T-helper 1 cell treated with Interleukin-12 subunit alpha and Interleukin-12 subunit beta and Interleukin-4 antibody, amounts not matched to agents 30 μg/mL and 1 μg/mL, for 36 hours (primary cell): ENCODE measurements at regions not wholly inside any gene's neighbourhood (a gene's known extent, or its start where the extent isn't known, plus 50 kb on each side); places are given as distances from the start of the nearest gene placed in this dataset.

ENCODE experiments used
- H3K27ac Mint-ChIP-seq: one replicate; pipeline ENCODE4 v1.8.0; 2021; ENCODE audit warnings: mild to moderate bottlenecking, mixed read lengths
- H3K27me3 Mint-ChIP-seq: one replicate; pipeline ENCODE4 v1.8.0; 2021; ENCODE audit warnings: low read depth, mixed read lengths
- H3K36me3 Mint-ChIP-seq: one replicate; pipeline ENCODE4 v1.8.0; 2021; ENCODE audit warnings: low read depth, mixed read lengths
- H3K4me1 Mint-ChIP-seq: one replicate; pipeline ENCODE4 v1.8.0; 2021; ENCODE audit warnings: low read depth, mixed read lengths
- H3K4me3 Mint-ChIP-seq: one replicate; pipeline ENCODE4 v1.8.0; 2021; ENCODE audit warnings: mild to moderate bottlenecking, moderate library complexity, mixed read lengths
- H3K9me3 Mint-ChIP-seq: one replicate; pipeline ENCODE4 v1.8.0; 2021; ENCODE audit warnings: mixed read lengths

DNA sequence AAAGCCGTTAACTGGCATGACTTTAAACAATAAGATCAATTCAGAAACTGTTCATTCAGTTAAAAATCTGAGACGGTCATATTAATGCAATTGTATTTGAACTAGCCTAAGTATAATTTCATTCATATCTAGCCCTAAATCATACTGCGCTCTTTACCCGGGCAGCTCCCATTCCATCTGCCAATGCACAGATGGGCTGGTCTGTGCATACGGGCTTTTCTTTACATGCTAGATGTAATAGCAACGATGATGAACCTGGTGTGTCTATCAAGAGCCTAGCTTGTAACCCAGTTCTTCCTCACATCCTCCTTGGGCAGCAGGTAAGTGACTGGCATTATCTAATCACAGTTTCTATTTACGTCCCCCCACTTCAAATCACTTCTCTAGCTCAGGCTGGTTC lies 631.5 kb upstream of the KLHL29 start:
- H3K4me1 Mint-ChIP-seq = no peaks in the 10 kb centered on the region
- H3K27ac Mint-ChIP-seq = no peak overlapping the region
- peaks cover 5% of the 10 kb centered on the region for H3K9me3 Mint-ChIP-seq
- no peaks in the 10 kb centered on the region for H3K27me3 Mint-ChIP-seq
- H3K36me3 Mint-ChIP-seq = no peaks in the 10 kb centered on the region
- H3K4me3 Mint-ChIP-seq = no peak overlapping the region

DNA sequence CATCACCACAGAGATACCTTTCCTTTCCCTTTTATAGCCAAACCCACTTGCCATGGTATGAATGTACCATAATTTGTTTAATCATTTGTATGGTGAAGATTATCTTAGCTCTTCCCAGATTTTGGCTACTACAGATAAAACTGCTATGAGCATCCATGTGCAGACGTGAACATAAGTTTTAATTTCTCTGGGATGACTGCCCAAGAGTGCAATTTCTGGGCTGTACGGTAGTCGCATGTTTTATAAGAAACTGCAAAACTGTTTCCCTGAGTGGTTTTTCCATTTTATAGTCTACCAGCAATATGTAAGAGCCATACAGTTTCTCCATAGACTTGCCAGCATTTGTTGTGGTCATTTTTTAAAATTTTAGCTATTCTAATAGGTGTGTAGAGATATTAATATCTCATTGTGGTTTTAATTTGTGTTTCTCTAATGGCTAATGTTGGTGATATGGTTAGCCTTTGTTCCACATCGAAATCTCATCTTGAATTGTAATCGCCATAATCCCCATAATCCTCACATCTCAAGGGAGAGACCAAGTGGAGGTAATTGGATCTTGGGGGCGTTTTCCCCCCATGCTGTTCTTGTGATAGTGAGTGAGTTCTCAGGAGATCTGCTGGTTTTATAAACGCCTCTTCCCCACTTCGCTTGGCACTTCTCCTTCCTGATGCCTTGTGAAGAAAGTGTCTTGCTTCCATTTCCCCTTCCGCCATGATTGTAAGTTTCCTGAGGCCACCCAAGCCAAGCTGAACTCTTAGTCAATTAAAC lies 628.5 kb upstream of the KLHL29 start:
- H3K4me3 Mint-ChIP-seq = no peak overlapping the region
- no peaks in the 10 kb centered on the region for H3K36me3 Mint-ChIP-seq
- H3K4me1 Mint-ChIP-seq = no peaks in the 10 kb centered on the region
- no peaks in the 10 kb centered on the region for H3K27me3 Mint-ChIP-seq
- H3K9me3 Mint-ChIP-seq = peaks cover 5% of the 10 kb centered on the region
- no peak overlapping the region for H3K27ac Mint-ChIP-seq

DNA sequence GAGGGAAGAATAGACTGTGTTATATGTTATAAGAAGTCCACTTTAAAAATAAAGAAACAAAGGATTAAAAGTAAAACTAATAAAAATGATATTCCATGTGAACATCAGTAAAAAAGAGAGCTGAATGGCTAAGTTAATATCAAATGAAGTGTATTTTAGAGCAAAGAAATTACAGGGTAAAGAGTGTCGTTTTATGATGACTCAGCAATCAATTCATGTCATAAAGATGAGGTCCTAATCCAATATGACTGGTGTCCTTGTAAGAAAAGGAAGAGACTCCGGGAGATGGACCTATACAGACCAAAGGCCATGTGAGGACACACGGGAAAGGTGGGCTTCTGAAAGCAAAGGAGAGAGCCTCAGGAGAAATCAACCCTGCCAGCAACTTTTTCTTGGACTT lies 615.5 kb upstream of the KLHL29 start:
- H3K4me1 Mint-ChIP-seq = no peaks in the 10 kb centered on the region
- no peak overlapping the region for H3K4me3 Mint-ChIP-seq
- H3K27me3 Mint-ChIP-seq = no peaks in the 10 kb centered on the region
- no peaks in the 10 kb centered on the region for H3K36me3 Mint-ChIP-seq
- H3K27ac Mint-ChIP-seq = no peak overlapping the region
- H3K9me3 Mint-ChIP-seq = no peaks in the 10 kb centered on the region

DNA sequence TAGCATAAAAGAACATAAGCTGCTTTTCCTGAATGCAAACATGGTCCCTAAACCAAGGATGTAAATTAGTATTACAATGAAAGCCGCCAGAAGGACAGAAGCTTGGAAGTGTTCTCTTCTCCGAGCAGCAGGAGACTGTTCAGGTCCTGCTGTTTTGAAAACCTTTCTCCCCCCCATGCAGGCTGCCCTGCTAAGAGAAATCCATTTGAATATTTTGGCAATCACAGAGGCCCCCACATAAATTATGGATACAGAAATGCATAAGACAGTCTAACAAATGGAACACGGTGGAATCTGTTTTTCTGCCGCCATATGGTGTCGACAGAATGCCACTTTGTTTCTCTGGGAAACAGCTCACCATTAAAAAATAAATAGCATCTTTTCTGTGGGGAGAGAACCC lies 600.4 kb upstream of the KLHL29 start:
- H3K4me3 Mint-ChIP-seq = no peak overlapping the region
- no peaks in the 10 kb centered on the region for H3K36me3 Mint-ChIP-seq
- no peak overlapping the region for H3K27ac Mint-ChIP-seq
- H3K27me3 Mint-ChIP-seq = no peaks in the 10 kb centered on the region
- H3K9me3 Mint-ChIP-seq = peaks cover 5% of the 10 kb centered on the region
- no peaks in the 10 kb centered on the region for H3K4me1 Mint-ChIP-seq

DNA sequence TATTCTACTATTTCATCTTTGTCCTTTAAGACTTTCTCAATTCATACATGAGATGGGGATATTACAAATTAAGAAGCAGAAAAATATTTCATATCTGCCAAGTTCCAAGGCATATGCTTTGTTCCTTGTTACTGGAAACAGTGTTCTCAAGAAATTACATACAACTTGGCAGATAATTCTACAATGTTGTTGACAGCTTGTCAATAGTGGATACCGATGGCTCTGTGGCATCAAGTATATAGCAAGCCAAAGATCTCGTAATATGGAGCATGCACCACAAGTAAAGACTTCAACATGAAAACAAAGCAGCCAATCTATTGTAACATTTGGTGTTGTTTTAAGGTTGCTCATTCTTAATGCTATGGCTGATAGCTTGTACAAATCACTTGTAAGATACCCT lies 598.2 kb upstream of the KLHL29 start:
- H3K36me3 Mint-ChIP-seq = no peaks in the 10 kb centered on the region
- no peaks in the 10 kb centered on the region for H3K4me1 Mint-ChIP-seq
- H3K27me3 Mint-ChIP-seq = no peaks in the 10 kb centered on the region
- no peak overlapping the region for H3K4me3 Mint-ChIP-seq
- peaks cover 5% of the 10 kb centered on the region for H3K9me3 Mint-ChIP-seq
- H3K27ac Mint-ChIP-seq = no peak overlapping the region

DNA sequence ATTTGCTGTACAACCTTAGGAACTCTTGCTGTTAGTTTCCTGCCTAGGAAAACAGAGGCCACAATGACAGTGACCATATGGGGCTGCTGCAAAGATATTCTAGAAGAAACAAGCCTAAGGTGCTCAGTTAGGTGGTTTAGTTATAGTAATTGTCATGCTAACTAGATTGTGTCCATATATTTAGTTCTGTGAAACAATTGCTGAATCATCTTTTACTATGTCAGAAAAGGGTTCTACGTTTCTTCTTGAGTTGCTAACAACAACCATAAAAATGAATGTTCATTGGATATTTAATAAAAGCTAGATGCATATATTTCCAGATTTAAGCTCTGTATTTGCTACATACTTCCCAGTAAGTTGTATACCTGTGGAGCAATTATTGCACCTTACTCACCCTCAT lies 597.2 kb upstream of the KLHL29 start:
- H3K27me3 Mint-ChIP-seq = no peaks in the 10 kb centered on the region
- no peaks in the 10 kb centered on the region for H3K36me3 Mint-ChIP-seq
- peaks cover 5% of the 10 kb centered on the region for H3K9me3 Mint-ChIP-seq
- H3K27ac Mint-ChIP-seq = no peak overlapping the region
- no peaks in the 10 kb centered on the region for H3K4me1 Mint-ChIP-seq
- H3K4me3 Mint-ChIP-seq = no peak overlapping the region

DNA sequence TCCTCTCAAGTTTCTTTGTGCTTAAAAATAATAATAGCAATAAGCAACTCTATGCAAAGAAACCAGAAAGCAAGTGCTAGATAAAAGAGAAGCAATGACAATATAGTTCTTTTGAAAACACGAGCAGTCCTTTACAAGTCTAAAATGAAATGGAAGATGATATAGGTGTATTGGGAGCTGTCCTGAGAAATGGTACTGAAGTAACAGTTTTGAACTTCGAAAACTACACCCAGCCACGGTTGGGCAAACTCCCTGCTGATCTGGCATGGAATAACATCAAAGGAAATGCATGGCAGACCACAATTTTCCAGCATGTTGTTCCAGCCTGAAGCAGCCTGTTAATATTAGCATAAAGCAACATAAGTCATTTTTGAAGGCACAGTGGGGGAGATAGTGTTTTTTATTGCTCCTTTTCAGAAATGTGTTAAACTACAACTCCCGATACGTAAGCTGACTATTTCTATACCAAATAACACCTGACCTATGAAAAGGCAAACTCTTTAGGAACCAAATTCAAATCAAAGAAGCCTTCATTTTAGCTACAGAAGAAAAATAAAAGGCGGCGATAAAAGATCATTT lies 596.1 kb upstream of the KLHL29 start:
- no peaks in the 10 kb centered on the region for H3K27me3 Mint-ChIP-seq
- H3K4me1 Mint-ChIP-seq = no peaks in the 10 kb centered on the region
- no peak overlapping the region for H3K27ac Mint-ChIP-seq
- no peak overlapping the region for H3K4me3 Mint-ChIP-seq
- no peaks in the 10 kb centered on the region for H3K36me3 Mint-ChIP-seq
- peaks cover 5% of the 10 kb centered on the region for H3K9me3 Mint-ChIP-seq

DNA sequence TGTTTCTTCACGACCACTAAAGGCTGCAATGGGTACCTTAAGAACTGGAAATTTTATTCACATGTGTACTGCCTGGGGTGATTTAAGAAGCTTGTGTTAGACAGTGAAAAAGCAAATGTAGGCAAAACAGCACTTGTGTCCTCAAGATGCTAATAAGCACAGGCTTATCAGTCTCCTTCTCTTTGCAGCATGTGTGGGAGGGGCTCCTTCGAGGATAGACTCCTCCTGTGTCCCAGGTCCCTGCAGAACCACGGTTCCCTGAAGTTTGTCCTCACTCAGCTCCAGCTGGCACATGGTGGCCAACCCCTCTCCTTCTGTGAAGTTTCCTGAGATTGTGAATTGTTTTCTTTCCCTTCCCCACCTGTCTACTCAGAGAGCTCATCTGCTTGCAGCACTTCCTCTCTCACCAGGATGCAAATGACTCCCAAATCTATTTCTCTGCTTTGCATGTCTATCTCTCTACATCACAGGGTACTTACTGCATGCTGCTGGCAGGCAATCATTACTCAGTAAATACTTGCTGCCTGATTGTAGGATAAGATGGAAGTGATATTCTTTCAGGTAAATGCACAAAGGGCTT lies 589.6 kb upstream of the KLHL29 start:
- no peaks in the 10 kb centered on the region for H3K4me1 Mint-ChIP-seq
- no peak overlapping the region for H3K4me3 Mint-ChIP-seq
- no peak overlapping the region for H3K27ac Mint-ChIP-seq
- H3K27me3 Mint-ChIP-seq = no peaks in the 10 kb centered on the region
- H3K36me3 Mint-ChIP-seq = no peaks in the 10 kb centered on the region
- H3K9me3 Mint-ChIP-seq = no peaks in the 10 kb centered on the region

DNA sequence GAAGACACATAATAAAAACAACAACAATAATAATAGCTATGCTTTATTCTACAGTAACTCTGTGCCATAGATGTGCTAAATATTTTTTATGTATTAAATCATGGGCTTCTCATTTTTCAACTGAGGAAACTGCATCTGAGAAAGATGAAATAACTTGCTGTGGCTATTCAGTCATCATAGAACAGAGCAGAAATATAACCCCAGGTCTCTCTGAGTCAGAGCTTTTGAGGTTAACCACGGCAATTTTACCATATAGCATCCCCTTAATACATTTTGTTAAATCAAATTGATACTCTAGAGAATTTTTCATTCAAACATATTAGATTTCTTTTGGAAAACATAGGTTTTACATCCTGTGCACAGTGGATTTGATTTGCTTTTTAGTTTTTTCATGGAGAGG lies 586.6 kb upstream of the KLHL29 start:
- Mint-ChIP-seq H3K9me3 (no peaks in the 10 kb centered on the region), H3K4me1 (no peaks in the 10 kb centered on the region), H3K27me3 (no peaks in the 10 kb centered on the region), H3K36me3 (no peaks in the 10 kb centered on the region), H3K4me3 (no peak overlapping the region), H3K27ac (no peak overlapping the region)

DNA sequence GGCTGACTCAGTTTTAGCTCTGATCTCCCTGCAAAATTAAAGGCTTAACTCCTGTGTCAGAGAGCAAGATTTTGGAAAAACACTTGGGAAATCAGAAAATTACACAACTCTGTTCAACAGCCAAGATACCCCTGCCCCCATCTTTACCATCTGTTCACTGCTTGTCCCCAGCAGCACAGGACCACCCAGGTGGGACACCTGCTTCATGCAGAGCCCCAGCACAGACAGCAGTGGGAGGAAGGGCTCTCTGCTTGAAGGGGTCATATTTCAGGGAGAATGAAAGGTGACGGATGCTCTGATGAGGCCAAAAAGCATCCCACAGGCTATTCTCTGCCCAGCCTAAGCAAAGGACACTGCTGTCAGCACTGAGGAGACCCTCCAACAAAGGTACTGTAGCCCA lies 584.6 kb upstream of the KLHL29 start:
- H3K27ac Mint-ChIP-seq = no peak overlapping the region
- no peak overlapping the region for H3K4me3 Mint-ChIP-seq
- no peaks in the 10 kb centered on the region for H3K4me1 Mint-ChIP-seq
- H3K9me3 Mint-ChIP-seq = peaks cover 6% of the 10 kb centered on the region
- H3K36me3 Mint-ChIP-seq = no peaks in the 10 kb centered on the region
- H3K27me3 Mint-ChIP-seq = no peaks in the 10 kb centered on the region

DNA sequence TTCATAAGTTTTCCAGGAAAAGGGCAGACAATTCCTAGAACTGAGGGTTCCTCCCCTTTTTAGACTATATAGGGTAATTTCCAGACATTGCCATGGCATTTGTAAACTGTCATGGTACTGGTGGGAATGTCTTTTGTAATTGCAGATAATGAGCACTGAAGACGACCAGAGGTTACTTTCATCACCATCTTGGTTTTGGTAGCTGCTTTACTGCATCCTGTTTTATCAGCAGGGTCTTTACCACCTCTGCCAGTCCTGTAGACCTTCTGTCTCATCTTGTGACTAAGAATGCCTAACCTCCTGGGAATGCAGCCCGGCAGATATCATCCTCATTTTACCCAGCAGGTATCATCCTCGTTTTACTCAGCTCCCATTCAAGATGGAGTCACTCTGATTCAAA lies 583.9 kb upstream of the KLHL29 start:
- no peaks in the 10 kb centered on the region for H3K4me1 Mint-ChIP-seq
- peaks cover 11% of the 10 kb centered on the region for H3K9me3 Mint-ChIP-seq
- H3K4me3 Mint-ChIP-seq = no peak overlapping the region
- H3K27ac Mint-ChIP-seq = no peak overlapping the region
- no peaks in the 10 kb centered on the region for H3K36me3 Mint-ChIP-seq
- no peaks in the 10 kb centered on the region for H3K27me3 Mint-ChIP-seq

DNA sequence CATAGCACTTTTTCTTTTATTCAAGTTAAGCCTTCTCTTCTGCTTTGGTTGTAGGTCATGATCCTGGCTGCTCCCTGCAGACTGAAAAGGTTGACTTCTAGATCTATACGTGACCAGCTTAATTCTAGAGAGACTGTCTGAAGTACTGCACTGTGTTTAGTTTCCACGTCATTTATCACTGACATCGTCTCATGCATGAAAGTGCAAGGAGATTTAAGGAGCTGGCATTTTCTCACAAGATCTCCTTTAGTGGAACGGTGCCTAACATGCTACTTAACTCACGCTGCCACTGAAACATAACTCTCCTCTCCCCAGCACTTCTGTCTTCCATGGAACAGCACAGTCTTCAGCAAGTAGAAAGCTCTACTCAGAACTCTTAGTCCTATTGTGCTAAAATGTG lies 583.0 kb upstream of the KLHL29 start:
- H3K4me1 Mint-ChIP-seq = no peaks in the 10 kb centered on the region
- no peaks in the 10 kb centered on the region for H3K27me3 Mint-ChIP-seq
- no peak overlapping the region for H3K4me3 Mint-ChIP-seq
- H3K27ac Mint-ChIP-seq = no peak overlapping the region
- H3K9me3 Mint-ChIP-seq = peaks cover 17% of the 10 kb centered on the region
- no peaks in the 10 kb centered on the region for H3K36me3 Mint-ChIP-seq

DNA sequence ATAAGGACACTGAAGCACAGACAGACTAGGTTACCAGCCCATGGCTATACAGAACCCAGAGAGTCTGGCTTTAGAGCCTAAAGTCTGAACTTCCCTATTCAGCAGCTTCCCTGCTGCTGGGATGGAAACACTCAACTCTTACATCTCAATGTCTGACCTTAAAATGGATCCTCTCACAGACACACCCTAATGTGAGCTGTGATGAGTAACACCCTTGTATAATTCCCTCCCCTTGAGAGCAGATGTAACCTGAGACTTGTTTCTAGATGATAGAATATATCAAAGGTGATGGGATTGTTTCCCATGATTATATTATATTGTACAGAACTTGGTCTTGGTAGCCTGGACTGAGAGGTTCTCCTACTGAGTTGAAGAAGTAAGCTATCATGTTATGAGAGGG lies 577.1 kb upstream of the KLHL29 start:
- Mint-ChIP-seq H3K4me3 (no peak overlapping the region), H3K27ac (no peak overlapping the region)

DNA sequence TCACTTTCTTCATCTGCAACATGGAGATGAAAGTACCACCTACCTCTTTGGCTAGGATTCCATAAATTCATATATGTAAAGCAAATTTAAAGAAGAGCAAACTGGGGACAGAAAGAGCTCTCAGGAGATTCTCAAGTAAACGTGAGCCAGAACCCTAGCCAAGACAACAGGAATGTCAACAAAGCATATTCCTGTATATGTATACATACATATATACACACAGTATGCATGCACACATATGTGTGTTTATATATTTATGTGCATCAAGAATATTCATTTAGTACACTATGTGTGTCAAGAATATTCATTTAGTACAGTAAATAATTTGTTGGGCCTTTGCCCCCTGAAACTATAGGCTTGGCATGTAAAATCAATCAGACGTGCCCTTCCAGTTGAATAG lies 574.4 kb upstream of the KLHL29 start:
- Mint-ChIP-seq H3K4me1 (no peaks in the 10 kb centered on the region), H3K4me3 (no peak overlapping the region), H3K27ac (no peak overlapping the region), H3K9me3 (peaks cover 10% of the 10 kb centered on the region), H3K27me3 (no peaks in the 10 kb centered on the region), H3K36me3 (no peaks in the 10 kb centered on the region)

More for the DNA sequence above, 577.1 kb upstream of the KLHL29 start:
- H3K9me3 Mint-ChIP-seq = peaks cover 18% of the 10 kb centered on the region
- H3K36me3 Mint-ChIP-seq = no peaks in the 10 kb centered on the region
- H3K27me3 Mint-ChIP-seq = no peaks in the 10 kb centered on the region
- no peaks in the 10 kb centered on the region for H3K4me1 Mint-ChIP-seq

DNA sequence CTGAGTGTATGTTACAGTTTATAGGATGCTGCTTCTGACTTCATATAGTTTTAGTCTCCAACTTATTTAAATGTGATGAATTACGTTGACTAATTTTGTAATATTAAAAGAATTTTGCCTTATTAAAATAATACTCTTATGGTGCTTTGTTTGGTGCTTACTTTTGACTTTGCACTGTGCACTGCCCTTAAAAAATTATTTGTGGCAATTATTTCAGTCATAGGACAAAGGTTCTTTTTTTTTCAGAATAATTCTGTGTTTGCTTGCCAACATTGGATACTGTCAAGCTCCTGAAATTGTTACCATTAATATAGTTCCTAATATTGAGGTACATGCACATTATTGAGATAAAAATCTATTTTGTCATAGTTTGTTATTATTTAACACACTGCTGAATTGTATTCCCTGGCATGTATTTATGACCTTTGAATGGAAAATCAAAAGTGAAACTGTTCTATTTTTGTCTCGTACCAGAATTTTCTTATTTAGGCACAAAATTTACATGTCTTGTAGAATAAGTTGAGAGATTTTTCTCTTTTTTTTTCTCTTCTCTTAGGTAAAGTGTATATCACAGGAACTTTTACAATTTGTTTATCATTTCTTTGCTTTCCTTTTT lies 572.8 kb upstream of the KLHL29 start:
- H3K27ac Mint-ChIP-seq = no peak overlapping the region
- H3K36me3 Mint-ChIP-seq = no peaks in the 10 kb centered on the region
- H3K4me3 Mint-ChIP-seq = no peak overlapping the region
- no peaks in the 10 kb centered on the region for H3K4me1 Mint-ChIP-seq
- H3K9me3 Mint-ChIP-seq = no peaks in the 10 kb centered on the region
- H3K27me3 Mint-ChIP-seq = no peaks in the 10 kb centered on the region
